GM12801 (cell line): ENCODE measurements at regions not wholly inside any gene's neighbourhood (a gene's known extent, or its start where the extent isn't known, plus 50 kb on each side); places are given as distances from the start of the nearest gene placed in this dataset.

Experiments used
- TF ChIP-seq, protein P1 (sequence below): IDR thresholded peaks from one replicate; pipeline ENCODE4 v1.5.1; 2011; ENCODE audit warnings: control low read depth; ENCODE audit not compliant: insufficient read length; ENCODE audit errors: extremely low read depth

GRCh38 chr2:160550048-160550447 is 56.4 kb upstream of the RBMS1 start:
- TF ChIP-seq, protein P1, sequence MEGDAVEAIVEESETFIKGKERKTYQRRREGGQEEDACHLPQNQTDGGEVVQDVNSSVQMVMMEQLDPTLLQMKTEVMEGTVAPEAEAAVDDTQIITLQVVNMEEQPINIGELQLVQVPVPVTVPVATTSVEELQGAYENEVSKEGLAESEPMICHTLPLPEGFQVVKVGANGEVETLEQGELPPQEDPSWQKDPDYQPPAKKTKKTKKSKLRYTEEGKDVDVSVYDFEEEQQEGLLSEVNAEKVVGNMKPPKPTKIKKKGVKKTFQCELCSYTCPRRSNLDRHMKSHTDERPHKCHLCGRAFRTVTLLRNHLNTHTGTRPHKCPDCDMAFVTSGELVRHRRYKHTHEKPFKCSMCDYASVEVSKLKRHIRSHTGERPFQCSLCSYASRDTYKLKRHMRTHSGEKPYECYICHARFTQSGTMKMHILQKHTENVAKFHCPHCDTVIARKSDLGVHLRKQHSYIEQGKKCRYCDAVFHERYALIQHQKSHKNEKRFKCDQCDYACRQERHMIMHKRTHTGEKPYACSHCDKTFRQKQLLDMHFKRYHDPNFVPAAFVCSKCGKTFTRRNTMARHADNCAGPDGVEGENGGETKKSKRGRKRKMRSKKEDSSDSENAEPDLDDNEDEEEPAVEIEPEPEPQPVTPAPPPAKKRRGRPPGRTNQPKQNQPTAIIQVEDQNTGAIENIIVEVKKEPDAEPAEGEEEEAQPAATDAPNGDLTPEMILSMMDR = no peak

DNA sequence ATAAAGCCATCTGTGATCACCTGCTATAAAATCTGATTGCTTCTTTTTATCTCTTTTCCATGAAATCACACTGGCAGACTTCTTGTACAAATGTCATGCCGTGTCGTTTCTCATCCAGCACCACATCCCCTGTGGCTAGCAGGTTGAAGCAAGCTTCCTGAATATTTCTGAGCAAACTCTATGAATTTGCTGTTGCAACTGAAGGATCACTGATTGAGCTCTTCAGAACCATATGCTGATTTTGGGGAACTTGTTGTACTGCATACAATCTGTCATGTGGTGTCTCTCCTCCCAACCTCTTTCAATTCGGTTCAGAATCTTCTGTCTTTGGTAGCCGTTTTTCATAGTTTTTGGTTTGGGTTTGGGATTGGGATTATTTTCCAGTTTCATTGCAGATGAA is 57.7 kb upstream of the RBMS1 start:
- TF ChIP-seq, protein P1 = no peak

DNA sequence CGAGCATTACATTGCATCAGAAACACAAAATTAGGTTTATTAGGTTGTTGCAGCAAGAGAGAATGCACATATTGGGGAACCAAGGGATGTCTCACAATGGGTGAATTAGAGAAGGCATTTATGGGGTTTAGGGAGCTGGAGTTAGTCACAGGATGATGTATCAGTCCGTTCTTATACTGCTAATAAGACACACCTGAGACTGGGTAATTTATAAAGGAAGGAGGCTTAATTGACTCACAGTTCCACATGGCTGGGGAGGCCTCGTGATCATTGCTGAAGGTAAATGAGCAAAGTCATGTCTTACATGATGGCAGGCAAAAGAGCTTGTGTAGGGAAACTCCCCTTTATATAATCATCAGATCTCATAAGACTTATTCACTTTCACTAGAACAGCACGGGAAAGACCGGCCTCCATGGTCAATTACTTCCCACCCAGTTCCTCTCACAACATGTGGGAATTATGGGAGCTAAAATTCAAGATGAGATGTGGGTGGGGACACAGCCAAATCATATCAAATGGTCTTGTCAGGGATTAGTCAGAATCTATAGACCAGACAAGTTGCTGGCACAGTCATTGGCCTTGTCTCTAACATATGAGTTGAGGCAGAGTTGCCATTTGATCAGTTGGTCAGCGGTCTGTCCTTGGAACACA is 61.9 kb upstream of the RBMS1 start:
- TF ChIP-seq, protein P1 = no peak

- TF ChIP-seq, protein P1 = no peak
Measured at GRCh38 chr2:160557903-160558302, 64.3 kb upstream of the RBMS1 start.

- TF ChIP-seq, protein P1 = no peak
Measured at GRCh38 chr2:160558531-160558930, 64.9 kb upstream of the RBMS1 start.

DNA sequence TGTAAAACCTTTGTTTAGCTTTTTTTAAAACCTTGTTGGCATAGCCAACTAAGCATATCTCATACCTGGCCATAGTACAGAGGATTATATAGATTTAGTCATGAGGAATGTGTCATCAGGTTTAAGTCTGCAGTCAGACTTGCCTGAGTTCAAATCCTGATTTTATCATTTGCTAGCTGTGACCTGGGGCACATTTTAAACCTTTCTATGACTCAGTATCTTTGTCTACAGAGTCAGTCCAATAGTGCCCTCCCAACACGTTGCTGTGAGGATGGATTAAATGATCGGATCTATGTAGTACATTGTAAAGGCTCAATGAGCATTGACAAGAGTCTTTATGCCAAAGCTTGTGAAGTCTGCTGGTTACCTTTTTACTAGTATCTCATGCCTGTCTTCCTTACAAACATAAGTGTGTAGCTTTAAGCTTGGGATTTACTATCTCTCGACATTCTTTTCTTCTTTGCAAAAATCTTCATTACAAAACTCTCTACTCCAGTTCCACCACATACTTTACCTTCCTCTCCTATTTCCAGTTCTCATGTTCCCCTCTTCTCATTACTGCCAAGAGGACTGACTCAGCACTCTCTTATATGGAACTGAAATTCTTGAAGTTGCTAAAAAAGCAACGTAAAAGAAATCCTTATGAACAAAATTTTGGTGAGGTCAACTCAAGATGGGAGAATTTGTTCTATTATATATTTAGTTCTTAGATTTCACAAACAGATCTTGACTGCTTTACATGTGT is 68.1 kb upstream of the RBMS1 start:
- TF ChIP-seq, protein P1 = no peak

DNA sequence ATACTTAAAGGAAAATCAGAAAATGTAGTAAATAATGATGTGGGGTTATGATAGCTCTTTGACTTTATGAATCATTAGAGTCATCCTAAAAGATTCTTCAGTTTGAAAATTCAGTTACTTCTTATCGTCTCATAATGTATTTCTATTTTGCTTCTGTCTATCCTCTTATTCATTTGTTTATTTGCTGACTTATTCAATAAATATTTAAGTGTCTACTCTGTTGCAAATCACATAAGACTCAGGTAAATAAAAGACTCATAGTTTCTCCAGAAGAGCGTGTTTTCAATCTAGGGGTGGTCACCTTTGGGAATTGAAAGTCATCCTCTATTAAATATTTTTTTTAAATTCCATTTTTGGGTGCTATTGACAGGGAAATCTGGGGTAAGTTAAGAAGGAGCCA is 69.1 kb upstream of the RBMS1 start:
- TF ChIP-seq, protein P1 = no peak
